ENCODE measurements at regions not wholly inside any gene's neighbourhood (a gene's known extent, or its start where the extent isn't known, plus 50 kb on each side); places are given as distances from the start of the nearest gene placed in this dataset.

DNA sequence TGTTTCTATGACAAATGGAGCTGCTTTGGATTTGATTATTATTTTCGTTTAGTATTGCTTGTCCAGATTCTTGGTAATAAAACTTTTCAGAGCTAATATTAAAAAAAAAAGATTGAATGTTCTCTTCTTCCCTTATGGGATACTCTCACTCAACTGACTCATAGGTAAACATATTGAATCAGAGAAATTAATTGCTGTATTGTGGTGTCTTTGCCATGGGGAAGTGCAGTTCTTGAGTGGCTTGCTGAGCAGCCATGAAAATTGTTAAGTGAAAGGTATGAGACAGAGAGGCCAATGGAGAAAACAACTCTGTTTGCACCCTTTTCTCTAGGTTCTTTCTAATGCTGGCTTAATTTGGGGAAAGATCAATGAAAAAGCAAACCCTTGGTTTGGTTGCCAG lies 149.9 kb upstream of the HMHB1 start:
- H3K9me3 ChIP-seq: no peaks in the 10 kb centered on the region
- DNase-seq (ENCODE audit: extremely low spot score in 2 of 2): no peak
- no peaks in the 10 kb centered on the region for H3K36me3 ChIP-seq
- intact Hi-C loops (cut with DNase I): no loop called here
- H3K27ac ChIP-seq: no peak overlapping the region
- H3K27me3 ChIP-seq: no peaks in the 10 kb centered on the region
- H3K4me1 ChIP-seq: no peaks in the 10 kb centered on the region
- TF ChIP-seq POLR2AphosphoS5 (IDR thresholded peaks at IDR 0.05; ENCODE audit: insufficient read depth in 1 of 2, low read depth in 1 of 2) (no peak), POLR2A (IDR thresholded peaks at IDR 0.05) (no peak)
- TF ChIP-seq, protein P1, sequence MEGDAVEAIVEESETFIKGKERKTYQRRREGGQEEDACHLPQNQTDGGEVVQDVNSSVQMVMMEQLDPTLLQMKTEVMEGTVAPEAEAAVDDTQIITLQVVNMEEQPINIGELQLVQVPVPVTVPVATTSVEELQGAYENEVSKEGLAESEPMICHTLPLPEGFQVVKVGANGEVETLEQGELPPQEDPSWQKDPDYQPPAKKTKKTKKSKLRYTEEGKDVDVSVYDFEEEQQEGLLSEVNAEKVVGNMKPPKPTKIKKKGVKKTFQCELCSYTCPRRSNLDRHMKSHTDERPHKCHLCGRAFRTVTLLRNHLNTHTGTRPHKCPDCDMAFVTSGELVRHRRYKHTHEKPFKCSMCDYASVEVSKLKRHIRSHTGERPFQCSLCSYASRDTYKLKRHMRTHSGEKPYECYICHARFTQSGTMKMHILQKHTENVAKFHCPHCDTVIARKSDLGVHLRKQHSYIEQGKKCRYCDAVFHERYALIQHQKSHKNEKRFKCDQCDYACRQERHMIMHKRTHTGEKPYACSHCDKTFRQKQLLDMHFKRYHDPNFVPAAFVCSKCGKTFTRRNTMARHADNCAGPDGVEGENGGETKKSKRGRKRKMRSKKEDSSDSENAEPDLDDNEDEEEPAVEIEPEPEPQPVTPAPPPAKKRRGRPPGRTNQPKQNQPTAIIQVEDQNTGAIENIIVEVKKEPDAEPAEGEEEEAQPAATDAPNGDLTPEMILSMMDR (IDR thresholded peaks at IDR 0.05): no peak
- H3K4me3 ChIP-seq: no peak overlapping the region

DNA sequence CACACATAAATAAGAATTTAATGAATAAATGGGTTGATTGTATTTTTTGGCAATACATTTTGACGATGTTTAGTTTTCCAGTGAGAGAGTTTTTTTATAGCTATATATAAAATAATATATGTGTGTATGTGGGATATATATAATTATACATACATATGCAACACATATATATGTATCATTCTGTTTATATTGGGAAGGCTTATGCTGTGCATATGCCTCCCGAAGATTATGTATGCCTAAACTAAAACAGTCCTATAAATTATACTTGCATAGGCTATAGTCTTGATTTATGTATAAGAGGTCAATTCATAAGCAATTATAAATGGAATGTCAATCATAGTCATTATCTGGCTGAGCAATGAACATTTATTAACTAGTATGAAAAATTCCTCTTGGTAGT lies 151.3 kb upstream of the HMHB1 start:
- no peaks in the 10 kb centered on the region for H3K9me3 ChIP-seq
- no peaks in the 10 kb centered on the region for H3K36me3 ChIP-seq
- H3K27ac ChIP-seq: no peak overlapping the region
- no peaks in the 10 kb centered on the region for H3K4me1 ChIP-seq
- H3K4me3 ChIP-seq: no peak overlapping the region
- H3K27me3 ChIP-seq: no peaks in the 10 kb centered on the region
- intact Hi-C loops (cut with DNase I): no loop called here
- TF ChIP-seq, protein P1 (IDR thresholded peaks at IDR 0.05): no peak
- no peak for TF ChIP-seq POLR2AphosphoS5 (IDR thresholded peaks at IDR 0.05; ENCODE audit: insufficient read depth in 1 of 2, low read depth in 1 of 2)
- DNase-seq (ENCODE audit: extremely low spot score in 2 of 2): no peak

DNA sequence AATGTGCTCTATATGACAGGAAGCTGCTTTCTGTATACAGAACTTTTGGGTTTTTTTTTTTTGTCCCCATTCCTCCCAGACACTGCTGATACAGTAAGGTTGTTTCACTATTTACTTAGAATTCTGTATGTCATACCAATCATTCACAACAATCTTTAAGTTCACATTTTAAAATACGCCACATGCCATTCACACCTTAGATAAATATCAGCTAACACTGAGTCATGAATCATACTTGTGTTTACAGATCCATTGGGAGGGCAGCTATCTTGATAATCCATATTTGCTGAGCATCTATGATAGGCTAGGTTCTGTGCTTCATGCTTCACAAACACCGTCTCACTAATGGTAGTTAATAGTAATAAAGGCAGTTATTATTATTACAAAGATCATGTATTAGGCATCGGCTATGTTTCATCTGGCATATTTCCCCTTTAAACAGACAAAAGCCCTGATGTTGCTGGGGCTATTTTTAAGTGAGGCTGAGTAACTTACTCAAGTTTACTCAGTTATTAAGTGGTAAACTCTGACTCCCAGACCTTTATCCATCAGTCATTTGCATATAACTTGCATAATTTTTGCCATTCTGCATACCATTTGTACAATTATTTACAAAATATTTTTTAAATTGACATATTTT lies 152.2 kb upstream of the HMHB1 start:
- no peak for TF ChIP-seq POLR2AphosphoS5 (IDR thresholded peaks at IDR 0.05; ENCODE audit: insufficient read depth in 1 of 2, low read depth in 1 of 2)
- TF ChIP-seq, protein P1 (IDR thresholded peaks at IDR 0.05): no peak
- TF ChIP-seq POLR2A (IDR thresholded peaks at IDR 0.05): no peak
- Histone ChIP-seq H3K4me1 (no peaks in the 10 kb centered on the region), H3K9me3 (no peaks in the 10 kb centered on the region), H3K4me3 (no peak overlapping the region), H3K36me3 (no peaks in the 10 kb centered on the region), H3K27me3 (no peaks in the 10 kb centered on the region), H3K27ac (no peak overlapping the region)
- intact Hi-C loops (cut with DNase I): no loop called here
- no peak for DNase-seq (ENCODE audit: extremely low spot score in 2 of 2)

DNA sequence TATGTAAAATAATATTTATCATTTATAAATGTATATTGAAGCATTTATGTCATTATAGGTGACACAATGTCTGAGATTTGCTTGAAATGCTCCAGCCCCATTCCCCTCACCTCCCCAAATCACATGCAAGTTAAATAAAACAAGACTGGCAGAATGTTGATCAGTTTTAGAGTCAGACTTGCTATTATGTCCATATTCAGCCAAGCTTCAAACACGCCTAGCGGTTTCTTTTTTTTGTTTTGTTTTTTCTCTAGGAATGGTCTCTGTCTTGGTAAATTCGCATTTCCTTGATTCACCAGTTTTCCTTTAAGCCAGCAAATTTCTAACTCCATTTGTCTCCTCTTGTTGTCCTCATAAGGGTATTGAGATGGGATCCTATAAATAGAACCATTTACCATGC lies 153.0 kb upstream of the HMHB1 start:
- Histone ChIP-seq H3K4me1 (no peaks in the 10 kb centered on the region), H3K27me3 (no peaks in the 10 kb centered on the region), H3K9me3 (no peaks in the 10 kb centered on the region), H3K36me3 (no peaks in the 10 kb centered on the region), H3K27ac (no peak overlapping the region), H3K4me3 (no peak overlapping the region)
- no peak for TF ChIP-seq POLR2AphosphoS5 (IDR thresholded peaks at IDR 0.05; ENCODE audit: insufficient read depth in 1 of 2, low read depth in 1 of 2)
- TF ChIP-seq, protein P1 (IDR thresholded peaks at IDR 0.05): no peak
- TF ChIP-seq POLR2A (IDR thresholded peaks at IDR 0.05): no peak
- intact Hi-C loops (cut with DNase I): no loop called here
- no peak for DNase-seq (ENCODE audit: extremely low spot score in 2 of 2)

DNA sequence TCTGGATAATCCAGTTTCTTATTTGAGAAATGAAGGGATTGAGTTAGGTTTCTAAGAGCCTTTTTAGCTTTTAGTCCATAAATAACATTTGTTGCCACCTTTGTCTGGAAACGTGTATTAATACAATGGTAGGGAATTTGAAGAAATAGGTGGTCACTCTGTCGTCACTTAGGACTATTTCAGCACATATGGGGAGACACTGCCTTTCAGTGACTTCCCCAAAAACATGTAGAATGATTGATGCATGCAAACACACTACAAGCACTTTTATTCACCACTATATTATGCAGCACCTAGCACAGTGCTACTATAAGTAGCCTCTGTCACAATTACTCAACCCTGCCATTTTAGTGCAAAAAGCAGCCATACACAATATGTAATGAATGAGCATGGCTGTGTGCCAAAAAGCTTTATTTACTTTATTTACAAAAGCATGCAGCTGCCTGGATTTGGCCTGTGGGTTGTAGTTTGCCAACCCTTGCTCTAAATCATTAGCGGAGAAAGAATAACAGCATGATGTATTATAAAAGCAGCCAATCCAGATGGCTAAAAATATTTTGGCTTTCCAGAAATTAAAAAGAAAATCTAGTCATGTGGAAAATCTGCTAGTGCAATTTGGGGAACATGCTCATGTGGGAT lies 154.2 kb upstream of the HMHB1 start:
- no peak for DNase-seq (ENCODE audit: extremely low spot score in 2 of 2)
- Histone ChIP-seq H3K27me3 (no peaks in the 10 kb centered on the region), H3K9me3 (no peaks in the 10 kb centered on the region), H3K4me3 (no peak overlapping the region), H3K36me3 (no peaks in the 10 kb centered on the region), H3K4me1 (no peaks in the 10 kb centered on the region), H3K27ac (no peak overlapping the region)
- intact Hi-C loops (cut with DNase I): no loop called here
- TF ChIP-seq POLR2AphosphoS5 (IDR thresholded peaks at IDR 0.05; ENCODE audit: insufficient read depth in 1 of 2, low read depth in 1 of 2): no peak
- no peak for TF ChIP-seq POLR2A (IDR thresholded peaks at IDR 0.05)
